IMR-90 (cell line): ENCODE measurements at regions not wholly inside any gene's neighbourhood (a gene's known extent, or its start where the extent isn't known, plus 50 kb on each side); places are given as distances from the start of the nearest gene placed in this dataset.

ENCODE experiments used
- ATAC-seq: fragments of 200-7000 bp; cut with Tn5 transposase; 2 replicates; pipeline ENCODE4 v1.9.1; 2020; ENCODE audit warnings: low read depth, mild to moderate bottlenecking, moderate library complexity
- BruUV-seq: library from RNA; stranded (reverse); fragments of 400-500 nt; replicated peaks from 2 replicates; lab custom pipeline; 2021; lab: Mats Ljungman, UMichigan
- CTCF ChIA-PET: fragments of 300-600 bp; formaldehyde crosslinking; extraction: SDS; loops from one replicate; lab custom pipeline; 2021; ENCODE audit warnings: antibody characterized with exemption; lab: Yijun Ruan, JAX
- POLR2A ChIA-PET: fragments of 300-600 bp; sonication (Branson Sonifier 250); formaldehyde crosslinking; loops from one replicate; lab custom pipeline; 2022; ENCODE audit warnings: antibody characterized with exemption; ENCODE audit not compliant: unreplicated experiment; lab: Charles Lee
- DNase-seq: peaks from one replicate; pipeline ENCODE4 v3.0.0; 2013
- H2AFZ ChIP-seq: replicated peaks from 2 replicates; pipeline ENCODE3; 2013; ENCODE audit warnings: low read length, mild to moderate bottlenecking; ENCODE audit not compliant: poor library complexity
- H2AK5ac ChIP-seq: 2 replicates; pipeline ENCODE4 v1.6.1; 2013; ENCODE audit warnings: low read depth, low read length, inconsistent platforms
- H2AK9ac ChIP-seq: replicated peaks from 2 replicates; pipeline ENCODE3; 2013; ENCODE audit warnings: mild to moderate bottlenecking, low read depth, low read length, moderate library complexity; ENCODE audit not compliant: poor library complexity
- H2BK120ac ChIP-seq: 2 replicates; pipeline ENCODE4 v1.6.1; 2013; ENCODE audit warnings: low read depth, low read length, inconsistent platforms
- H2BK15ac ChIP-seq: 3 replicates; pipeline ENCODE4 v1.6.1; 2013; ENCODE audit warnings: low read depth, low read length, inconsistent platforms
- H2BK20ac ChIP-seq: 2 replicates; pipeline ENCODE4 v1.6.1; 2013; ENCODE audit warnings: low read depth, mild to moderate bottlenecking, inconsistent platforms, low read length, moderate library complexity
- H2BK5ac ChIP-seq: 2 replicates; pipeline ENCODE4 v1.6.1; 2013; ENCODE audit warnings: mild to moderate bottlenecking, low read depth, low read length, inconsistent platforms; ENCODE audit not compliant: poor library complexity, severe bottlenecking
- H3K14ac ChIP-seq: replicated peaks from 2 replicates; pipeline ENCODE4 v1.6.1; 2013; ENCODE audit warnings: low read depth, low read length, inconsistent platforms
- H3K18ac ChIP-seq: 2 replicates; pipeline ENCODE4 v1.6.1; 2013; ENCODE audit warnings: low read depth, low read length, control low read depth
- H3K23ac ChIP-seq: 2 replicates; pipeline ENCODE4 v1.6.1; 2013; ENCODE audit warnings: low read depth, low read length, inconsistent platforms
- H3K27ac ChIP-seq: 2 replicates; pipeline ENCODE4 v1.5.1; 2013; ENCODE audit warnings: mild to moderate bottlenecking, control low read depth, low read length; ENCODE audit not compliant: insufficient read depth
- H3K27me3 ChIP-seq: 2 replicates; pipeline ENCODE4 v1.6.1; 2013; ENCODE audit warnings: low read length; ENCODE audit not compliant: control insufficient read depth, insufficient read depth
- H3K36me3 ChIP-seq: 2 replicates; pipeline ENCODE4 v1.6.1; 2013; ENCODE audit warnings: low read length, mixed read lengths; ENCODE audit not compliant: control insufficient read depth, insufficient read depth
- H3K4ac ChIP-seq: 2 replicates; pipeline ENCODE4 v1.6.1; 2013; ENCODE audit warnings: low read depth, low read length, inconsistent platforms
- H3K4me1 ChIP-seq: 2 replicates; pipeline ENCODE4 v1.6.1; 2013; ENCODE audit warnings: low read length, mixed read lengths; ENCODE audit not compliant: control insufficient read depth, insufficient read depth
- H3K4me2 ChIP-seq: 2 replicates; pipeline ENCODE4 v1.6.1; 2013; ENCODE audit warnings: low read depth, mild to moderate bottlenecking, control low read depth, low read length, moderate library complexity
- H3K4me3 ChIP-seq: 2 replicates; pipeline ENCODE4 v1.5.1; 2013; ENCODE audit warnings: low read depth, mild to moderate bottlenecking, control low read depth, low read length, moderate library complexity; ENCODE audit not compliant: insufficient read depth
- H3K56ac ChIP-seq: 2 replicates; pipeline ENCODE4 v1.6.1; 2013; ENCODE audit warnings: low read length, inconsistent platforms; ENCODE audit not compliant: insufficient read depth; ENCODE audit errors: extremely low read depth
- H3K79me1 ChIP-seq, 2 experiments: 2 replicates each; pipeline ENCODE4 v1.6.1; 2013; ENCODE audit warnings: low read length in 2 of 2, inconsistent platforms in 1 of 2, low read depth in 1 of 2
- H3K9ac ChIP-seq: 2 replicates; pipeline ENCODE4 v1.6.1; 2013; ENCODE audit warnings: low read depth, low read length, control low read depth
- H3K9me1 ChIP-seq: 2 replicates; pipeline ENCODE4 v1.6.1; 2013; ENCODE audit warnings: low read length, inconsistent platforms; ENCODE audit not compliant: insufficient read depth
- H3K9me3 ChIP-seq: 2 replicates; pipeline ENCODE4 v1.6.1; 2013; ENCODE audit warnings: low read length; ENCODE audit not compliant: control insufficient read depth, insufficient read depth
- H4K20me1 ChIP-seq: 2 replicates; pipeline ENCODE4 v1.6.1; 2013; ENCODE audit warnings: low read length, inconsistent platforms; ENCODE audit not compliant: insufficient read depth
- H4K5ac ChIP-seq: 2 replicates; pipeline ENCODE4 v1.6.1; 2013; ENCODE audit warnings: mild to moderate bottlenecking, low read depth, low read length, control low read depth
- H4K8ac ChIP-seq, 2 experiments: 2 replicates each; pipeline ENCODE4 v1.6.1; 2013; ENCODE audit warnings: low read depth in 2 of 2, low read length in 2 of 2, control low read depth in 1 of 2, inconsistent platforms in 1 of 2
- H4K91ac ChIP-seq: 2 replicates; pipeline ENCODE4 v1.6.1; 2013; ENCODE audit warnings: low read depth, low read length, inconsistent platforms; ENCODE audit not compliant: insufficient read depth
- CHD1 ChIP-seq: IDR thresholded peaks from 2 replicates; pipeline ENCODE4 v1.6.1; 2012; ENCODE audit warnings: low read depth, low read length, improper control_type of control experiment
- MXI1 ChIP-seq: IDR thresholded peaks from 2 replicates; pipeline ENCODE4 v1.6.1; 2012; ENCODE audit warnings: low read depth, mild to moderate bottlenecking, low read length, moderate library complexity, borderline replicate concordance
- POLR2A ChIP-seq: IDR thresholded peaks from 2 replicates; pipeline ENCODE4 v1.6.1; 2012; ENCODE audit warnings: mild to moderate bottlenecking, low read depth, low read length
- RAD21 ChIP-seq: IDR thresholded peaks from 2 replicates; pipeline ENCODE4 v1.6.1; 2012; ENCODE audit warnings: low read length, improper control_type of control experiment
- RCOR1 ChIP-seq: IDR thresholded peaks from 2 replicates; pipeline ENCODE4 v1.6.1; 2012; ENCODE audit warnings: mild to moderate bottlenecking, low read length, improper control_type of control experiment; ENCODE audit not compliant: insufficient replicate concordance
- RFX5 ChIP-seq: IDR thresholded peaks from 2 replicates; pipeline ENCODE4 v1.8.0; 2012; ENCODE audit warnings: low read depth, mild to moderate bottlenecking, low read length, moderate library complexity
- WGBS, 2 experiments: methylation state at CpG; one replicate each; pipeline versions ENCODE4 v1.1.5 to v1.1.7; 2013; ENCODE audit warnings: missing lambda C conversion rate in 2 of 2; ENCODE audit not compliant: insufficient read length in 1 of 2; ENCODE audit errors: extremely low coverage in 2 of 2; 5-methylcytosine and 5-hydroxymethylcytosine counted together
- dilution Hi-C: fragments of 300-500 bp; cut with HindIII; formaldehyde crosslinking; loops from one replicate; pipeline ENCODE4 v1.14.3; 2018; ENCODE audit warnings: low sequenced_read_pairs; ENCODE audit not compliant: unreplicated experiment
- in situ Hi-C: fragments of 300-500 bp; cut with MboI; formaldehyde crosslinking; loops from 3 replicates; pipeline ENCODE4 v1.14.3; 2019; ENCODE audit warnings: low sequenced_read_pairs, inconsistent platforms, mixed read lengths
- intact Hi-C: fragments of 100-400 bp; cut with micrococcal nuclease; formaldehyde crosslinking; loops from 2 replicates; pipeline ENCODE4 v1.10.0; 2022
- TF ChIP-seq, protein P1 (sequence below): conservative IDR thresholded peaks from 2 replicates; pipeline ENCODE4 v1.5.1; 2012; ENCODE audit warnings: mild to moderate bottlenecking, low read depth, low read length, improper control_type of control experiment
- TF ChIP-seq, protein P2 (sequence below): fragments of 150-350 bp; IDR thresholded peaks from 2 replicates; pipeline ENCODE4 v1.6.1; 2017; ENCODE audit warnings: mild to moderate bottlenecking, antibody characterized with exemption, low read length, low read depth

DNA sequence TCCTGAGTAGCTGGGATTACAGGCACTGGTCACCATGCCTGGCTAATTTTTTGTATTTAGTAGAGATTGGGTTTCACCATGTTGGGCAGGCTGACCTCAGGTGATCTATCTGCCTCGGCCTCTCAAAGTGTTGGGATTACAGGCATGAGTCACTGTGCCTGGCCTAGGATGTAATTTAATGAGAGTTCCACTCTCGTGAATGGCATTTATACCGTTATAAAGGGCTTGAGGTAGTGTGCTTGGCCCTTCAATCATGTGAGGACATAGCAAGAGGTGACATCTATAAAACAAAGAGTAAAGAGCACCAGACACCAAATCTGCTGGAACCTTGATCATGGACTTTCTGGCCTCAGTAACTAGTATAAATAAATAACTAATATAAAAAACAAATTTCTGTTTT lies 93.5 kb upstream of the PPP1R9A start:
- H2AK9ac ChIP-seq = no peak overlapping the region
- intact Hi-C loops = no loop called here
- no TSS peak for BruUV-seq
- no peak overlapping the region for H4K5ac ChIP-seq
- no peak overlapping the region for H3K27ac ChIP-seq
- H3K36me3 ChIP-seq = no peaks in the 10 kb centered on the region
- no peak overlapping the region for H4K91ac ChIP-seq
- no peak overlapping the region for H3K4me2 ChIP-seq
- no peaks in the 10 kb centered on the region for H3K27me3 ChIP-seq
- DNase-seq (no peak), ATAC-seq (no peak)
- H2AFZ ChIP-seq = no peak overlapping the region
- H3K18ac ChIP-seq = no peak overlapping the region
- CTCF ChIA-PET = no interaction called here
- WGBS, 2 experiments = no CpG with 5 or more reads among the region's 3 CpGs
- no peak overlapping the region for H2BK20ac ChIP-seq
- H3K4ac ChIP-seq = no peak overlapping the region
- no peaks in the 10 kb centered on the region for H3K79me1 ChIP-seq
- no peak overlapping the region for H2BK5ac ChIP-seq
- H4K20me1 ChIP-seq = no peaks in the 10 kb centered on the region
- dilution Hi-C loops = no loop called here
- in situ Hi-C loops = no loop called here
- no peaks in the 10 kb centered on the region for H3K9me3 ChIP-seq
- no peaks in the 10 kb centered on the region for H3K9me1 ChIP-seq
- no peak overlapping the region for H3K56ac ChIP-seq
- no peak overlapping the region for H2AK5ac ChIP-seq
- no peak overlapping the region for H2BK15ac ChIP-seq
- POLR2A ChIA-PET = no interaction called here
- H4K8ac ChIP-seq = no peak overlapping the region
- H3K4me3 ChIP-seq = no peak overlapping the region
- no peak overlapping the region for H2BK120ac ChIP-seq
- no peak for TF ChIP-seq RFX5
- TF ChIP-seq, protein P1, sequence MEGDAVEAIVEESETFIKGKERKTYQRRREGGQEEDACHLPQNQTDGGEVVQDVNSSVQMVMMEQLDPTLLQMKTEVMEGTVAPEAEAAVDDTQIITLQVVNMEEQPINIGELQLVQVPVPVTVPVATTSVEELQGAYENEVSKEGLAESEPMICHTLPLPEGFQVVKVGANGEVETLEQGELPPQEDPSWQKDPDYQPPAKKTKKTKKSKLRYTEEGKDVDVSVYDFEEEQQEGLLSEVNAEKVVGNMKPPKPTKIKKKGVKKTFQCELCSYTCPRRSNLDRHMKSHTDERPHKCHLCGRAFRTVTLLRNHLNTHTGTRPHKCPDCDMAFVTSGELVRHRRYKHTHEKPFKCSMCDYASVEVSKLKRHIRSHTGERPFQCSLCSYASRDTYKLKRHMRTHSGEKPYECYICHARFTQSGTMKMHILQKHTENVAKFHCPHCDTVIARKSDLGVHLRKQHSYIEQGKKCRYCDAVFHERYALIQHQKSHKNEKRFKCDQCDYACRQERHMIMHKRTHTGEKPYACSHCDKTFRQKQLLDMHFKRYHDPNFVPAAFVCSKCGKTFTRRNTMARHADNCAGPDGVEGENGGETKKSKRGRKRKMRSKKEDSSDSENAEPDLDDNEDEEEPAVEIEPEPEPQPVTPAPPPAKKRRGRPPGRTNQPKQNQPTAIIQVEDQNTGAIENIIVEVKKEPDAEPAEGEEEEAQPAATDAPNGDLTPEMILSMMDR = no peak
- no peak for TF ChIP-seq CHD1
- TF ChIP-seq, protein P2, sequence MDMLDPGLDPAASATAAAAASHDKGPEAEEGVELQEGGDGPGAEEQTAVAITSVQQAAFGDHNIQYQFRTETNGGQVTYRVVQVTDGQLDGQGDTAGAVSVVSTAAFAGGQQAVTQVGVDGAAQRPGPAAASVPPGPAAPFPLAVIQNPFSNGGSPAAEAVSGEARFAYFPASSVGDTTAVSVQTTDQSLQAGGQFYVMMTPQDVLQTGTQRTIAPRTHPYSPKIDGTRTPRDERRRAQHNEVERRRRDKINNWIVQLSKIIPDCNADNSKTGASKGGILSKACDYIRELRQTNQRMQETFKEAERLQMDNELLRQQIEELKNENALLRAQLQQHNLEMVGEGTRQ = no peak
- no peak for TF ChIP-seq POLR2A
- no peak for TF ChIP-seq RAD21
- no peak for TF ChIP-seq RCOR1
- no peak for TF ChIP-seq MXI1
- no peak overlapping the region for H3K14ac ChIP-seq
- no peaks in the 10 kb centered on the region for H3K4me1 ChIP-seq
- H3K23ac ChIP-seq = no peak overlapping the region
- no peak overlapping the region for H3K9ac ChIP-seq
